ENCODE measurements at regions not wholly inside any gene's neighbourhood (a gene's known extent, or its start where the extent isn't known, plus 50 kb on each side); places are given as distances from the start of the nearest gene placed in this dataset.
"Not testable (repeated sequence)": the region's sequence is repeated elsewhere in the genome, so short reads cannot be mapped to it uniquely, and the experiment has no call there.

GRCh38 chr21:9026729-9027416 is 1494.5 kb upstream of the TPTE start:
- DNase-seq = not testable (repeated sequence)

DNA sequence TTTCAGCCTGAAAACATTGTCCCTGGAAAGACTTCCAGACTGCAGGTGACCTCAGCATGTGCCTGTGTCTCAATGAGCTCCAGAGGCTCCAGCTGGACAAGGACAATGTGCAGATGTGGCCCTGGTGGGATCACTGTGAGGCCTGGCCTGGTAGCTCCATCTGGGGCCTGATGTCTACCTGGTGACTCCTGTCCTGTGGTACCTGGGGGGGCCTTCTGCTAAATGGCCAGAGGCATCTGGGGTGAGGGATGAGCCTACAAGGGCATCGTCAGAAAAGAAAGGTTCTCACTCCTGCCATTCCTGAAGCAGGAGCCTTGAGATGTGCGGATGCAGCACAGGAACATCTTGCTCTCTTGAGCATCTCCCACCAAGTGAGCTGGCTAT is 1494.0 kb upstream of the TPTE start:
- not testable (repeated sequence) for DNase-seq

- not testable (repeated sequence) for DNase-seq
Measured at GRCh38 chr21:9028624-9029431, 1492.6 kb upstream of the TPTE start.

GRCh38 chr21:9030141-9030665 is 1491.2 kb upstream of the TPTE start:
- DNase-seq = not testable (repeated sequence)

DNA sequence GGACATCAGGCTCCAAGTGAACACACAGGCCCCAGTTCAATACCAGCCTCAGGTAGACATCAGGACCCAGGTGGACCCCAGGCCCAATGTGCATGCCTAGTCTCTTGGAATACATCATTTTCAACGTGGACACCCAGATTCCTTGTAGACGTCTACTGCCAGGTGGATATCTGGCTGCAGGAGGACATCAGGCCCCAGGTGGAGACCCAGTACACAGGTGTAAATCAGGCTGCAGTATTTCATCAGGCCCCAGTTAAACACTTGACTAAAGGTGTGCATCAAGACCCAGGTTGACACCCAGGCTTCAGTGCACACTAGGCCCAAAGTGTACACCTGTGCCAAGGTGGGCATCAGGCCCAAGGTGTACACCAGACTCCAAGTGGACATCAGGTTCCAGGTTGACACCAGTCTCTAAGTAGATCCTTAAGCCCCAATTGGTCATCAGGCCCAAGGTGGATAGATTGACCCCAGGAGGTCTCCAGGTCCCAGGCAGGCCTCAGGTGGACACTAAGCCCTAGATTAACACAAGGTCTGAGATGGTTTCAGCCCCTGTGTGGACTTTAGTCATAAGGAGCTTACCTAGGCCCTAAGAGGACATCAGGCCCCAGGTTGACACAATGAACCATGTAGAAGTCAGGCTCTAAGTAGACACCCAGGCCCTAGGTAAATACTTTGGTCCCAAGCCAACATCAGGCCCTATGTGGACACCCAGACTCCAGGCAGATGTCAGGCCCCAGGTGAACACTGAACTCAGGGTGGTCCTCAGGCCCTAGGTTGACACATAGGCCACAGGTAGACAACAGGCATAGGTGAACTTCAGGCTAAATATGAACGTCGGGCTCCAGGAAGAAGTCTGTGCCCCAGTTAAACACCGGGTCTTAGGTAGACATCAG is 1489.7 kb upstream of the TPTE start:
- DNase-seq = not testable (repeated sequence)

DNA sequence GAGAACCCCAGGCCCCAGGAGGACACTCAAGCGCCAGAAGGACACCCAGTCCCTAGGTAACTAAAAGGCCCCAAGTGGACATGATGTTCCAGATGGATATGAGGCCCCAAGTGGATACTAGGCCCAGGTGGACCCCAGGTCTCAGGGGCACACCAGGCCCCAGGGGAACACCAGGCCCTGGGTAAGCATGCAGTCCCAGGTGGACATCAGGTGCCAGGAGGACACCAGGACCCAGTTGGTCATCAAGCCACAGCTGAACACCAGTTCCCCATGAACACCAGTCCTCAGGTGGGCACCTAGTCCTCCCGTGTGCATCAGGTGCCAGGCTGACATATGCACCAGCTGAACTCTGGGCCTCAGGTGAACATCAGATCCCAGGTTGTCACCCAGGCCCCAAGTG is 1488.8 kb upstream of the TPTE start:
- DNase-seq = not testable (repeated sequence)

DNA sequence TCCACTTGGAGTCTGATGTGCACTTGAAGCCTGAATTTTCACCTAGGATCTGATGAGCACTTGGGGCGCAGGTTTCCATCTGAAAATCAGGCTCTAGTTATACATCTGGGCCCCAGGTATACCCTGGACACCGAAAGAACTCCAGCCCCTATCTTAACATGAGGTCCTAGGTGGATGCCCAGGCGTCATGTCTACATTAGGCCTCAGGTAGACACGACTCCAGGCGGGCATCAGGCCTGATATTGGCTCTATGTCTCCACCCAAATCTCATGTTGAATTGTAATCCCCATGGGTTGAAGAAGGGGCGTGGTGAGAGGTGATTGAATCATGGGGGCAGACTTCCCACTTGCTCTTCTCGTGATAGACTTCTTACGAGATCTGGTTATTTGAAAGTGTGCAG is 1488.1 kb upstream of the TPTE start:
- DNase-seq = not testable (repeated sequence)

DNA sequence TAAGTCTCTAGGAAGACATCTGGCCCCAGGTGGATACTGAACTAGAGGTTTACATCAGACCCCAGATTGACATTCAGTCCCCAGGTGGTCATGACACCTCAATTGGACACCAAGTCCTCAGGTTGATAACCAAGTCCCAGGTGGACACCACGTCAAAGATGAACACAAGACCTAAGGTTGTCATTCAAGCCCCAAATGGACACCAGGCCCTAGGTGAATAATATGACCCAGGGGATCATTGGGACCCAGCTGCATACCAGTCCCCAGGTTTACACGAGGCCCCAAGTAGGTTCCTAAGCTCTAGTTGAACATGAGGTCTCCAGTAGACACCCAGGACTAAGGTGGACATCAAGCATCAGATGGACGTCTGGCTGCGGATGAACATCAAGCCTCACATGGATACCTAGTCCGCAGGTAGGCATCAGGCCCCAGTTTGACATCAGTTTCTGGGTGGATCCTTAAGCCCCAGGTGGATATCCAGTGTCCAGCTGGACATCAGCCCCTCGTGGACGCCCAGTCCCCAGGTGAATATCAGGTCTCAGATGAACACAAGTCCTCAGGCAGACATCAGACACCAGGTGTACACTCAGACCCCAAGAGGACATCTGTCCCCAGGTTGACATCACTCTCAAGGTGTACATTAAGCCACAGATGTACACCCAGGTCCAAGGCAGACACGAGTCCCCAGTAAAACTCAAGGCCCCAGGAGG is 1486.7 kb upstream of the TPTE start:
- DNase-seq = not testable (repeated sequence)

GRCh38 chr21:9035225-9035624 is 1486.2 kb upstream of the TPTE start:
- DNase-seq = not testable (repeated sequence)

DNA sequence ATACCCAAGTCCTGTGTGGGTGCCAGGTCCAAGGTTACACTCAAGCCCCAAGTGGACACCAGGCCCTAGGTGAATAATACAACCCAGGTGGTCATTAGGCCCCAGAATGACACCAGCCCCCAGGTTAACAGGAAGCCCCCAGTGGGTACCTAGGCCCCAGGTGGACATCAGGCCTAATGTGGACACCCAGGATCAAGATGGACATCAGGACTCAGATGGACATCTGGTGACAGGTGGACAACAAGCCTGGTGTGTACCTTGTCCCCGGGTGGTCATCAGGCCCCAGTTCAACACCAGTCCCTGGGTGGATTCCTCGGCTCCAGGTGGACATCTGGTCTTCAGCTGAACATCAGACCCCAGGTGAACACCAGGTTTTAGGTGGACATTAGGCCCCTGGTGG is 1485.4 kb upstream of the TPTE start:
- DNase-seq = not testable (repeated sequence)

DNA sequence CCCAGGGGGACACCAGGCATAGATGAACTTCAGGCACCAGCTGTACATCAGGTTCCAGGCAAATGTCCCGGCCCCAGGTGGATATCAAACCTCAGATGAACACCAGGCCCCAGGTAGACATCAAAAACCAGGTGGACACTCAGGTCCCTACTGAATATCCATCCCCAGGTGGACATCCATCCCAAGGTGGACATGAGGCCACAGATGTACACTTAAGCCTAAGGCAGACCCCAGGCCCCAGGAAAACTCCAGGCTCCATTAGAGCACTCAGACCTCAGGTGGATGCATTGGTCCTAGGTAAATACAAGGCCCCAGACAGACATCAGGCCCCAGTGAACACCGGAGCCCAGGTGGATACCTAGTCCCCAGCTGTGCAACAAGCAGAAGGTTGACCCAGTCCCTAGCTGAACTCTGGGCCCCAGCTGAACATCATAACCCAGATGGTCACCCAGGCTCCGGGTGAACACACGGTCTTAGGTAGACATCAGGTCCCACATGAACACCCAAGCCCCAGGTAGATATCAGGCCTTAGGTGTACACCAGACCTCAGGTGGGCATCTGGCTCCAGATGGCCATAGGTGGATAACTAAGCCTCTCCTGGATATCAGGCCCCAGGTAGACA is 1484.3 kb upstream of the TPTE start:
- not testable (repeated sequence) for DNase-seq

DNA sequence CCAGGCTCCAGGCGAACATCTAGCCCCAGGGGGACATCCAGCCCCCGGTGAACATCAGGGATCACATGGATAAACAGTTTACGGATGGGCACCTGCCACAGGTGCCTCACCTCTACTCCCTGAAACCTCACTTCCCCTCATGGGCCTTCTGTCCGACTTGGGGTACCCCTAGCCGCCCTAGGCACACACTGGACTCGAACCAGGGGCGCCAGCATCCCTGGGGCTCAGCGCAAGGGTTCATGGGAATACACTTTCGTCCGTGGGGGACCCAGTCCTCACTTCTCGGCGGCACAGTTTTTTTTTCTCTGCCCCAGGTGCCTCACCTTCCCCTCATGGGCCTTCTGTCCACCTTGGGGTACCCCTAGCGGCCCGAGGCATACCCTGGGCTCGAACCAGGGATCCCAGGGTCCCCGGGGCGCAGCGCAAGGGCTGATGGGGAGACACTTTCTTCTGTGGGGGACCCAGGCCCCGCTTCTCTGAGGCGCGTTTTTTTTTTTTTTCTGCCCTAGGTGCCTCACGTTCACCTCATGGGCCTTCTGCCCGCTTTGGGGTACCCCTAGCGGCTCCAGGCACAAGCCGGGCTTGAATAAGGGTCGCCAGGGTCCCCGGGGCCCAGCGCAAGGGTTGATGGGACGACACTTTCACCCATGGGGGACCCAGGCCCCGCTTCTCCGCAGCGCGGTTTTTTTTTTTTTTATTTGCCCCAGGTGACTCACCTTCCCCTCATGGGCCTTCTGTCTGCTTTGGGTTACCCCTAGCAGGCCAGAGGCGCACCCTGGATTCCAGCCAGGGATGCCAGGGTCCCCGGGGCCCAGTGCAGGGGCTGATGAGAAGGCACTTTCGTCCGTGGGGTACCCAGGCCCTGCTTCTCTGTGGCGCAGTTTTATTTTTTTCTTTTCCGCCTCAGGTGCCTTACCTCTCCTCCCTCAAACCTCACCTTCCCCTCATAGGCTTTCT is 1483.5 kb upstream of the TPTE start:
- DNase-seq = not testable (repeated sequence)

DNA sequence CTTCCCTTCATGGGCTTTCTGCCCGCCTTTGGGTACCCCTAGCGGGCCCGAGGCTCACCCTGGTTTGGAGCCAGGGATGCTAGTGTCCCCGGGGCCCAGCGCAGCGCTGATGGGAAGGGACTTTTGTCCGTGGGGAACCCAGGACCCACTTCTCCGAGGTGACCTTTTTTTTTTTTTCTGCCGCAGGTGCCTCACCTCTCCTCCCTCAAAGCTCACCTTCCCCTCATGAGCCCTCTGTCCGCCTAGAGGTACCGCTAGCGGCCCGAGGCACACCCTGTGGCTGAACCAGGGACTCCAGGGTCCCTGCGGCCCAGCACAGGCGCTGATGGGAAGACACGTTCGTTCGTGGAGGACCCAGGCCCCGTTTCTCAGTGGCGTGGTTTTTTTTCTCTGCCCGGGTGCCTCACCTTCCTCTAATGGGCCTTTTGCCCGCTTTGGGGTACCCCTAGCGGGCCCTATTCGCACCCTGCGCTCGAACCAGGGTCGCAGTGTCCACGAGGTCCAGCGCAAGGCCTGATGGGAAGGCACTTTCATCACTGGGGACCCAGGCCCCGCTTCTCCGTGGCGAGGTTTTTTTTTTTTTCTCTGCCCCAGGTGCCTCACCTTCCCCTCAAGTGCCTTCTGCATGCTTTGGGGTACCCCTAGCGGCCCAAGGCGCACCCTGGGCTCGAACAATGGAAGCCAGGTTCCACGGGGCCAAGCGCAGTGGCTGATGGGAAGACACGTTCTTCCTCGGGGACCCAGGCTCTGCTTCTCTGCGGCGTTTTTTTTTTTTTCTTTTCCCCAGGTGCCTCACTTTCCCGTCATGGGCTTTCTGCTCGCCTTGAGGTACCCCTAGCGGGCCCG is 1481.6 kb upstream of the TPTE start:
- DNase-seq = not testable (repeated sequence)

DNA sequence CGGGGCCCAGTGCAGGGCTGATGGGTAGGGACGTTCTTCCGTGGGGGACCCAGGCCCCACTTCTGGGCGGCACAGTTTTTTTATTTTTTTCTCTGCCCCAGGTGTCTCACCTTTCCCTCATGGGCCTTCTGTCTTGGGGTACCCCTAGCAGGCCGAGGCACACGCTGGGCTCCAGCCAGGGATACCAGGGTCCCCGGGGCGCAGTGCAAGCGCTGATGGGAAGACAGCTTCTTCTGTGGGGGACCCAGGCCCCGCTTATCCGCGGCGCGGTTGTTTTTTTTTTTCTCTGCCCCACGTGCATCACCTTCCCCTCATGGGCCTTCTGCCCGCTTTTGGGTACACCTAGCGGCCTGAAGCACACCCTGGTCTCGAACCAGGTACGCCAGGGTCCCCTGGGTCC is 1481.0 kb upstream of the TPTE start:
- DNase-seq = not testable (repeated sequence)

DNA sequence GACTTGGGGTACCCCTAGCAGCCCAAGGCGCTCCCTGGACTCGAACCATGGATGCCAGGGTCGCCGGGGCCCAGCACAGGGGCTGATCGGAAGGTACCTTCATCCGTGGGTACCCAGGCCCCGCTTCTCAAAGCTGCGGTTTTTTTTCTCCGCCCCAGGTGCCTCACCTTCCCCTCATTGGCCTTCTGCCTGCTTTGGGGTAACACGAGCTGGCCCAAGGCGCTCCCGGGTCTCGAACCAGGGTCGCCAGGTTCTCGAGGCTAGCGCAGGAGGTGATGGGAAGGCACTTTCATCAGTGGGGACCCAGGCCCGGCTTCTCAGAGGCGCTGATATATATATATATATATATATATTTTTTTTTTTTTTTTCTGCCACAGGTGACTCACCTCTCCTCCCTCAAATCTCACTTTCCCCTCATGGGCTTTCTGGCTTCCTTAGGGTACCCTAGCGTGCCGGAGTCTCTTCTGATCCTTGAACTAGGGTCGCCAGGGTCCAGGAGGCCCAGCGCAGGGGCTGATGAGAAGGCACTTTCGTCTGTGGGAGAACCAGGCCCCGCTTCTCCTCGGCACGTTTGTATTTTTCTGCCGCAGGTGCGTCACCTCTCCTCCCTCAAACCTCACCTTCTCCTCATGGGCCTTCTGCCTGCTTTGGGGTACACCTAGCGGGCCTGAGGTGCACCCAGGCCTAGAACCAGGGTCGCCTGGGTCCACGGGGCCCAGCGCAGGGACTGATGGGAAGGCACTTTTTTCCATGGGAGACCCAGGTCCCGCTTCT is 1480.0 kb upstream of the TPTE start:
- not testable (repeated sequence) for DNase-seq

- not testable (repeated sequence) for DNase-seq
Measured at GRCh38 chr21:9043089-9043488, 1478.3 kb upstream of the TPTE start.

- DNase-seq = not testable (repeated sequence)
Measured at GRCh38 chr21:9046870-9047269, 1474.5 kb upstream of the TPTE start.

- not testable (repeated sequence) for DNase-seq
Measured at GRCh38 chr21:9067515-9067914, 1453.9 kb upstream of the TPTE start.

DNA sequence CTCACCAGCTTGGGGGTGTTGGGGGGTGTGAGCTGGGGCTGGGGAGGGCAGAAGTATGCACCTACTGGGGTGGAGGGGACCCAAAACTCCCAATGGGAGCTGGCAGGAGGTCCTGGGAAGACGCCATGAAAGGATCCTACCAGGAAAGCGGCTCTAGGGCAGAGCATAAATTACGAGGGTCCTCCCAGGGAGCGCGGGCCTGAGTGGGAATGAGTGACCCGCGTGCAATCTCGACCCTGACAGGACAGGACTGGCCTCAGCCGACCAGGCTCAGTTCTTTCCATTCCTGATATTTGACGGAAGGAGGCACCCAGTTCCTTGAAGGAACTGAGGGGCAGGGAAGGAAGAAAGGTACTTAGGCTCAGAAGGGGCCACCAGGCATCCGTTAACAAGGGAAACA is 1452.8 kb upstream of the TPTE start:
- DNase-seq = not testable (repeated sequence)
